Peyer's patch (tissue), 4 donors: ENCODE measurements at regions not wholly inside any gene's neighbourhood (a gene's known extent, or its start where the extent isn't known, plus 50 kb on each side); places are given as distances from the start of the nearest gene placed in this dataset.

Source experiments
- DNase-seq, 3 donors: peaks; one replicate each; pipeline ENCODE4 v3.0.0-alpha.2; 2017 to 2019
- H3K27ac ChIP-seq, 4 donors: fragments of 200-600 bp; sonication (generic); one replicate each; pipeline ENCODE4 v1.5.1; 2016 to 2019
- H3K27me3 ChIP-seq, 2 donors: fragments of 200-600 bp; sonication (generic); one replicate each; pipeline ENCODE4 v1.5.1; 2019
- H3K36me3 ChIP-seq, 3 donors: fragments of 200-600 bp; sonication (generic); one replicate each; pipeline ENCODE4 v1.5.1; 2016 to 2019
- H3K4me1 ChIP-seq, 4 donors: fragments of 200-600 bp; sonication (generic); one replicate each; pipeline ENCODE4 v1.5.1; 2016 to 2019
- H3K4me3 ChIP-seq, 4 donors: fragments of 200-600 bp; sonication (generic); 1 replicate in 3 of 4; 2 replicates in 1 of 4; pipeline ENCODE4 v1.5.1; 2016 to 2019; ENCODE audit warnings: mild to moderate bottlenecking in 1 of 4
- H3K9me3 ChIP-seq, 4 donors: fragments of 200-600 bp; sonication (generic); one replicate each; pipeline ENCODE4 v1.5.1; 2016 to 2019; ENCODE audit warnings: mild to moderate bottlenecking in 1 of 4
- CTCF ChIP-seq, 6 experiments: fragments of 450-650 bp in 4 of 6; fragments of 200-600 bp in 2 of 6; sonication (generic) in 1 of 6; IDR thresholded peaks; one replicate each; pipeline ENCODE4 v1.5.1; 2017 to 2019; ENCODE audit warnings: antibody characterized with exemption in 6 of 6, mild to moderate bottlenecking in 3 of 6, moderate library complexity in 1 of 6
- POLR2A ChIP-seq, 2 donors: fragments of 450-650 bp; IDR thresholded peaks; one replicate each; pipeline ENCODE4 v1.5.1; 2017; ENCODE audit warnings: antibody characterized with exemption in 2 of 2, mild to moderate bottlenecking in 2 of 2, moderate library complexity in 2 of 2

GRCh38 chr18:42174909-42175308 lies 219.9 kb downstream of the PIK3C3 start:
- no peaks in the 10 kb centered on the region for H3K9me3 ChIP-seq
- H3K4me3 ChIP-seq: no peak overlapping the region
- no peak for DNase-seq
- no peak overlapping the region for H3K27ac ChIP-seq
- no peaks in the 10 kb centered on the region for H3K4me1 ChIP-seq
- no peaks in the 10 kb centered on the region for H3K27me3 ChIP-seq
- TF ChIP-seq CTCF (IDR thresholded peaks at IDR 0.05) (no peak), POLR2A (IDR thresholded peaks at IDR 0.05) (no peak)
- H3K36me3 ChIP-seq: no peaks in the 10 kb centered on the region

GRCh38 chr18:42176599-42176998 lies 221.6 kb downstream of the PIK3C3 start:
- no peak for DNase-seq
- H3K27me3 ChIP-seq: no peaks in the 10 kb centered on the region
- TF ChIP-seq CTCF (IDR thresholded peaks at IDR 0.05) (no peak), POLR2A (IDR thresholded peaks at IDR 0.05) (no peak)
- no peaks in the 10 kb centered on the region for H3K36me3 ChIP-seq
- H3K4me1 ChIP-seq: no peaks in the 10 kb centered on the region
- H3K4me3 ChIP-seq: no peak overlapping the region
- no peak overlapping the region for H3K27ac ChIP-seq
- H3K9me3 ChIP-seq: no peaks in the 10 kb centered on the region

GRCh38 chr18:42177390-42177789 lies 222.4 kb downstream of the PIK3C3 start:
- Histone ChIP-seq H3K4me1 (no peaks in the 10 kb centered on the region), H3K36me3 (no peaks in the 10 kb centered on the region), H3K27me3 (no peaks in the 10 kb centered on the region), H3K4me3 (no peak overlapping the region), H3K9me3 (no peaks in the 10 kb centered on the region), H3K27ac (no peak overlapping the region)
- TF ChIP-seq POLR2A (IDR thresholded peaks at IDR 0.05) (no peak), CTCF (IDR thresholded peaks at IDR 0.05) (no peak)
- DNase-seq: no peak

- H3K9me3 ChIP-seq: no peaks in the 10 kb centered on the region
- H3K36me3 ChIP-seq: no peaks in the 10 kb centered on the region
- TF ChIP-seq POLR2A (IDR thresholded peaks at IDR 0.05): no peak
- no peak for TF ChIP-seq CTCF (IDR thresholded peaks at IDR 0.05)
- no peaks in the 10 kb centered on the region for H3K4me1 ChIP-seq
- H3K4me3 ChIP-seq: no peak overlapping the region
- DNase-seq: no peak
- H3K27me3 ChIP-seq: no peaks in the 10 kb centered on the region
- H3K27ac ChIP-seq: no peak overlapping the region
These were observed 223.5 kb downstream of the PIK3C3 start for GRCh38 chr18:42178376-42179080.

GRCh38 chr18:42179542-42180121 lies 224.6 kb downstream of the PIK3C3 start:
- no peak for TF ChIP-seq CTCF (IDR thresholded peaks at IDR 0.05)
- no peak for TF ChIP-seq POLR2A (IDR thresholded peaks at IDR 0.05)
- no peak overlapping the region for H3K27ac ChIP-seq
- H3K4me1 ChIP-seq: no peaks in the 10 kb centered on the region
- DNase-seq: no peak
- H3K36me3 ChIP-seq: no peaks in the 10 kb centered on the region
- H3K27me3 ChIP-seq: no peaks in the 10 kb centered on the region
- no peaks in the 10 kb centered on the region for H3K9me3 ChIP-seq
- H3K4me3 ChIP-seq: no peak overlapping the region
